K562 (cell line): ENCODE measurements at regions not wholly inside any gene's neighbourhood (a gene's known extent, or its start where the extent isn't known, plus 50 kb on each side); places are given as distances from the start of the nearest gene placed in this dataset.

Source experiments
- ATAC-seq: fragments of 200-7000 bp; cut with Tn5 transposase; 3 replicates; pipeline ENCODE4 v1.9.1; 2020; ENCODE audit warnings: moderate library complexity
- BruUV-seq: library from RNA; stranded (reverse); fragments of 400-500 nt; replicated peaks from 2 replicates; lab custom pipeline; 2021; lab: Mats Ljungman, UMichigan
- CTCF ChIA-PET: fragments of 300-600 bp; formaldehyde crosslinking; extraction: SDS; loops from one replicate; lab custom pipeline; 2021; ENCODE audit warnings: low intra/inter-chr PET ratio; lab: Yijun Ruan, JAX
- POLR2A ChIA-PET: fragments of 300-600, 350-650 bp; sonication (Branson Sonifier 250); formaldehyde crosslinking; extraction: SDS; loops from one replicate; lab custom pipeline; 2021; ENCODE audit warnings: antibody characterized with exemption, inconsistent platforms; lab: Yijun Ruan, JAX
- DNase-seq, 4 experiments: peaks; one replicate each; pipeline versions ENCODE4 v3.0.0 to v3.0.0-alpha.2; 2011 to 2018; ENCODE audit warnings: low spot score in 3 of 4, mixed read lengths in 3 of 4; ENCODE audit errors: extremely low read depth in 1 of 4
- FAIRE-seq: peaks from 2 replicates; lab custom pipeline; 2011; peaks lifted over from hg19 to GRCh38; lab: Jason Lieb, UNC
- H2AFZ ChIP-seq: 2 replicates; pipeline ENCODE4 v1.6.0; 2011; ENCODE audit warnings: low read depth, low read length, control low read depth, inconsistent platforms
- H3K27ac ChIP-seq: fragments of 200-600 bp; 3 replicates; pipeline ENCODE4 v1.8.0; 2011; ENCODE audit warnings: low read depth, mild to moderate bottlenecking, control low read depth, inconsistent platforms, low read length, moderate library complexity, mixed read lengths; ENCODE audit errors: extremely low read depth
- H3K27me3 ChIP-seq, 2 experiments: fragments of 300-600 bp in 1 of 2; 2 replicates in 1 of 2; 3 replicates in 1 of 2; pipeline versions ENCODE4 v1.6.0 to v1.8.0; 2011; ENCODE audit warnings: inconsistent platforms in 2 of 2, low read length in 2 of 2, mild to moderate bottlenecking in 1 of 2, mixed read lengths in 1 of 2, moderate library complexity in 1 of 2; ENCODE audit not compliant: control insufficient read depth in 2 of 2, insufficient read depth in 2 of 2
- H3K36me3 ChIP-seq: fragments of 300-600 bp; 3 replicates; pipeline ENCODE4 v1.8.0; 2011; ENCODE audit warnings: mild to moderate bottlenecking, low read length, inconsistent platforms; ENCODE audit not compliant: control insufficient read depth, insufficient read depth
- H3K4me1 ChIP-seq, 2 experiments: fragments of 200-600 bp in 1 of 2; replicated peaks in 1 of 2; 2 replicates in 1 of 2; 3 replicates in 1 of 2; pipeline versions ENCODE4 v1.5.1 to v1.8.0; 2011; ENCODE audit warnings: inconsistent platforms in 2 of 2, low read length in 2 of 2, mild to moderate bottlenecking in 1 of 2, mixed read lengths in 1 of 2, moderate library complexity in 1 of 2; ENCODE audit not compliant: control insufficient read depth in 2 of 2, insufficient read depth in 2 of 2
- H3K4me2 ChIP-seq: 2 replicates; pipeline ENCODE4 v1.6.1; 2011; ENCODE audit warnings: low read length, control low read depth, inconsistent platforms, mixed read lengths; ENCODE audit not compliant: insufficient read depth
- H3K4me3 ChIP-seq: fragments of 200-600 bp; sonication (generic), shearing (Covaris generic); 2 replicates; pipeline ENCODE4 v1.5.1; 2016; ENCODE audit warnings: control low read depth, inconsistent platforms
- H3K79me2 ChIP-seq: fragments of 200-600 bp; 3 replicates; pipeline ENCODE4 v1.8.0; 2011; ENCODE audit warnings: low read length, inconsistent platforms; ENCODE audit not compliant: control insufficient read depth, insufficient read depth
- H3K9ac ChIP-seq, 2 experiments: 2 replicates each; pipeline versions ENCODE4 v1.6.0 to v1.6.1; 2011; ENCODE audit warnings: low read depth in 2 of 2, low read length in 2 of 2, control low read depth in 1 of 2, inconsistent platforms in 1 of 2, mild to moderate bottlenecking in 1 of 2, mixed read lengths in 1 of 2; ENCODE audit not compliant: insufficient read depth in 1 of 2
- H3K9me1 ChIP-seq: one replicate; pipeline ENCODE4 v1.6.0; 2011; ENCODE audit warnings: inconsistent platforms, mild to moderate bottlenecking, low read length, moderate library complexity; ENCODE audit not compliant: control insufficient read depth, insufficient read depth
- H3K9me3 ChIP-seq: replicated peaks from 2 replicates; pipeline ENCODE4 v1.5.1; 2011; ENCODE audit warnings: low read depth, low read length, inconsistent platforms; ENCODE audit not compliant: control insufficient read depth, insufficient read depth
- H4K20me1 ChIP-seq: replicated peaks from 2 replicates; pipeline ENCODE4 v1.6.1; 2011; ENCODE audit warnings: low read length, inconsistent platforms, mixed read lengths; ENCODE audit not compliant: control insufficient read depth, insufficient read depth
- CUX1 ChIP-seq: fragments of 200-800 bp; sonication (Bioruptor generic); IDR thresholded peaks from 2 replicates; pipeline ENCODE4 v1.6.1; 2016; ENCODE audit warnings: missing genetic modification characterization, missing compliant biosample characterization
- DEAF1 ChIP-seq: fragments of 450-650 bp; formaldehyde crosslinking; IDR thresholded peaks from 2 replicates; pipeline ENCODE4 v1.4.0; 2020; ENCODE audit warnings: mild to moderate bottlenecking, moderate library complexity
- DNMT1 ChIP-seq: fragments of 450-650 bp; IDR thresholded peaks from 2 replicates; pipeline ENCODE4 v1.6.1; 2016; ENCODE audit warnings: antibody characterized with exemption, mild to moderate bottlenecking
- ETS1 ChIP-seq: conservative IDR thresholded peaks from 2 replicates; pipeline ENCODE4 v1.6.1; 2011; ENCODE audit warnings: low read depth, mild to moderate bottlenecking, low read length; ENCODE audit not compliant: control insufficient read depth
- GABPB2 ChIP-seq: fragments of 250-450 bp; sonication (Bioruptor Pico); conservative IDR thresholded peaks from 2 replicates; pipeline ENCODE4 v1.5.1; 2021; ENCODE audit warnings: mild to moderate bottlenecking
- HNRNPL ChIP-seq: fragments of 200-400 bp; formaldehyde crosslinking; IDR thresholded peaks from 2 replicates; pipeline ENCODE4 v1.6.1; 2017; ENCODE audit warnings: low read depth, mild to moderate bottlenecking, low read length
- KAT2B ChIP-seq: IDR thresholded peaks from one replicate; pipeline ENCODE4 v1.6.1; 2012; ENCODE audit warnings: low read depth, mild to moderate bottlenecking, control low read depth, inconsistent platforms, low read length, moderate library complexity
- KDM2B ChIP-seq: fragments of 250-450 bp; sonication (Bioruptor Pico); IDR thresholded peaks from 2 replicates; pipeline ENCODE4 v1.8.0; 2021; ENCODE audit warnings: mild to moderate bottlenecking, moderate library complexity
- MECOM ChIP-seq: fragments of 250-450 bp; sonication (Bioruptor Pico); IDR thresholded peaks from 2 replicates; pipeline ENCODE4 v1.8.0; 2022; ENCODE audit warnings: inconsistent platforms
- ZNF12 ChIP-seq: sonication (generic); formaldehyde crosslinking; IDR thresholded peaks from 2 replicates; pipeline ENCODE4 v1.4.0; 2020; ENCODE audit warnings: mild to moderate bottlenecking, missing genetic modification reagents
- ZNF740 ChIP-seq, 3 experiments: fragments of 200-800 bp in 1 of 3; sonication (Bioruptor generic) in 1 of 3; sonication (generic) in 1 of 3; formaldehyde crosslinking in 1 of 3; IDR thresholded peaks; 2 replicates each; pipeline versions ENCODE4 v1.6.1 to v1.8.0; 2016 to 2022; ENCODE audit warnings: mild to moderate bottlenecking in 2 of 3, missing compliant biosample characterization in 2 of 3, missing genetic modification characterization in 2 of 3, missing genetic modification reagents in 1 of 3
- ZNF778 ChIP-seq: fragments of 450-650 bp; formaldehyde crosslinking; IDR thresholded peaks from 2 replicates; pipeline ENCODE4 v1.4.0; 2020; ENCODE audit warnings: mild to moderate bottlenecking, moderate library complexity
- WGBS: fragments of 100-300 bp; shearing (Covaris generic); methylation state at CpG from one replicate; pipeline ENCODE4 v1.1.6; 2016; ENCODE audit warnings: low coverage, mixed read lengths; ENCODE audit not compliant: insufficient coverage; ENCODE audit errors: missing lambda C conversion rate; 5-methylcytosine and 5-hydroxymethylcytosine counted together
- in situ Hi-C: fragments of 300-500 bp; cut with MboI; formaldehyde crosslinking; loops from 4 replicates; pipeline ENCODE4 v1.15.0; 2018; ENCODE audit warnings: inconsistent platforms, mixed read lengths
- intact Hi-C: fragments of 100-400 bp; cut with micrococcal nuclease; formaldehyde crosslinking; loops from 2 replicates; pipeline ENCODE4 v1.14.2; 2022

GRCh38 chr5:4188704-4189103 lies 593.1 kb downstream of the IRX1 start (continued):
- TF ChIP-seq DEAF1: no peak

GRCh38 chr5:4189317-4189716 lies 593.7 kb downstream of the IRX1 start:
- no peak overlapping the region for H3K4me3 ChIP-seq
- 0% methylated on average over 2 of the region's 2 CpGs for WGBS
- TF ChIP-seq KAT2B (no peak), DNMT1 (no peak), HNRNPL (no peak), ZNF740 (CRISPR knock-in tag; IDR thresholded peaks at IDR 0.05) (no peak), ZNF740 (tag; IDR thresholded peaks at IDR 0.05) (no peak), ZNF778 (CRISPR knock-in tag) (no peak), GABPB2 (CRISPR knock-in tag) (no peak), ZNF12 (CRISPR knock-in tag) (no peak), MECOM (CRISPR knock-in tag) (no peak), CUX1 (no peak), KDM2B (CRISPR knock-in tag) (no peak), ETS1 (no peak)

More at GRCh38 chr5:4189317-4189716, 593.7 kb downstream of the IRX1 start:
- POLR2A ChIA-PET: no interaction called here
- Histone ChIP-seq H3K9ac (no peak overlapping the region), H3K9me3 (no peaks in the 10 kb centered on the region), H3K9me1 (no peaks in the 10 kb centered on the region), H4K20me1 (no peaks in the 10 kb centered on the region; the same call in 1 of the 2 replicates), H3K79me2 (no peaks in the 10 kb centered on the region), H2AFZ (no peak overlapping the region), H3K4me2 (no peak overlapping the region), H3K27me3 (0 out of 5 replicates have a peak, but pooled peaks cover 0 to 2% of the 10 kb centered on the region in 2 experiments), H3K36me3 (no peaks in the 10 kb centered on the region), H3K27ac (no peak overlapping the region), H3K4me1 (no peaks in the 10 kb centered on the region)
- CTCF ChIA-PET: no interaction called here
- intact Hi-C loops: no loop called here
- BruUV-seq: no TSS peak
- in situ Hi-C loops: no loop called here
- DNase-seq: peak in 1 of 4 experiments; percentile 15
- FAIRE-seq: no peak
- ATAC-seq: no peak
